COLO668 (cell line): ENCODE measurements at regions not wholly inside any gene's neighbourhood (a gene's known extent, or its start where the extent isn't known, plus 50 kb on each side); places are given as distances from the start of the nearest gene placed in this dataset.

ENCODE experiments used
- DNase-seq: peaks from one replicate; lab custom pipeline; 2025; ENCODE audit not compliant: unreplicated experiment; lab: John Stamatoyannopoulos, UW

- DNase-seq, result no peak
Measured at GRCh38 chr4:148778980-148779675, 336.9 kb upstream of the NR3C2 start.

GRCh38 chr4:148776941-148777340, 334.7 kb upstream of the NR3C2 start:
- DNase-seq, result no peak

DNA sequence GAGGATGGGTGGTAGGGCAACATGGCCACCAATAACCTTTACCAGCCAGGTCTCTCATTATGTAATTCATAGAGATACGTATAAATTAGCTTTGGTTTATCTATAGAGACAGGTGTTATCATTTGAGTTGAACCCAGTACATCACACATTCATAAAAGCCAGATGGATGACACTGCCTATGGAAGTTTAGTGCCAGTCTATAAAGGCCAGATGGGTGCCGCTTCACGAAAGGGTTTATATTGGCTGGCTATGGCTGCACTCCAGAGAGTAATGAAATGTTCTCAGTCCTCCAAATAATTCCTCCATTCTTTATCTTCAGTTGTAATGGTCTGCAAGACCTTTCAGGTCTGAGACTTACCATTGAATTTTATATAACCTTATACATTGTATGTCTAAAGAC, 331.9 kb upstream of the NR3C2 start:
- DNase-seq, result no peak

DNA sequence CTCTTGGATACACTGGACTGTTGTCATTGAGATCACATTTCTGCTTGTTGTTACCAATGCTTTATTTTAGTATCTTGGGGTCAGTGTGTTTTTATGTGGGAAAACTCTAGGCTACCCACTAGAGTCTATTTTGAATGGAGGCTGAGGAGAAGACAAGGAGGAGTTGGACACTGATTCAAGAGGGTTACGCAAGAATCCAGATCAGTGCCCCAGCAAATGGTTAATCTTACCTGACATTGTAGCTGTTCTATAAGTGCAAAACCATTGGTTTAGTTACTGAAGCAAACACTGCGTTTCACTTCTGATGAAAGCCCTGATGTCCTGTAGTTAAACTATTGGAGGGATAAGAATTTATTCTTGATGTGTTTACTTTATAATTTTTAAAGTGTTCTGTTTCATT, 331.1 kb upstream of the NR3C2 start:
- DNase-seq, result no peak

- DNase-seq, result no peak
Measured at GRCh38 chr4:148770848-148771247, 328.6 kb upstream of the NR3C2 start.

GRCh38 chr4:148770377-148770776, 328.2 kb upstream of the NR3C2 start:
- DNase-seq, result no peak

DNA sequence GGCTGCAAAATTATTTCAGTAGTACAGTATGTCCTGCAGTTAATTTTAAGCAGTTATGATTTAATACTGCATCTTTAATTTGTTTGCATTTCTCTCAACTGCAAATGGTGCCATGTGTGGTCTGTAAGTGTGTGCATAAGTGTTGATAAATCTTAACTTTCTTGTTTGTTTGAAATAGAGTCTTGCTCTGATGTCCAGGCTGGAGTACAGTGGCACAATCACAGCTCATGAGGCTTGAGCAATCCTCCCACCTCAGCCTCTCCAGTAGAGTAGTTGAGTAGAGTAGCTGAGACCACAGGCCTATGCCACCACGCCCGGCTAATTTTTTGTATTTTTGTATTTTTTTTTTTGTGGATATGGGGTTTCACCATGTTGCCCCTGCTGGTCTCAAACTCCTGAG, 322.5 kb upstream of the NR3C2 start:
- no peak for DNase-seq

GRCh38 chr4:148757171-148757570, 315.0 kb upstream of the NR3C2 start:
- no peak for DNase-seq

- DNase-seq, result no peak
Measured at GRCh38 chr4:148749403-148749802, 307.2 kb upstream of the NR3C2 start.

DNA sequence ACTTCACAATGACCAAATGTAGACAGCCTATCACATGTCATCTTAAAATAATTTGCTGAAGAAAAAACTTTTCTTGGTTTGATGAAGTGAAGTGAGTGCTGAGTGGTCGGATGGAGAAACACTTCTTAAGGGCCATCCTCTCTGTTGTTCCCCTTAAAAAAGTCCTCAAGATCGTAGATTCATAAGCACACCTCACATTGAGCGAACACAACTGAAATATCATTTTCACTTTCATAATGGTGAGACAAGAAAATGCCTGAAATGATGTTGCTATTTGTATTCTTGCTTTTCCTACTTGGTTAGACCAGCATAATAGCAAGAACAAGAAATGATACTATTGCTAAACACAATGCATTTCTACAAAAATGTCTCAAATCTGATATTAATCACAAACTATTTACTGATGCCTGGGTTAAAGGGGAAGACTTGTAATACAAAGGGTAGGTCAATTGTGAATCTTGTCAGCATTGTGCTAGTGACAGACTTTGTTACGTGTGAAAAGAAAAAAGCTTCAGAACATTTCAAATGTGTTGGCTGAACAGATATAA, 305.6 kb upstream of the NR3C2 start:
- no peak for DNase-seq

DNA sequence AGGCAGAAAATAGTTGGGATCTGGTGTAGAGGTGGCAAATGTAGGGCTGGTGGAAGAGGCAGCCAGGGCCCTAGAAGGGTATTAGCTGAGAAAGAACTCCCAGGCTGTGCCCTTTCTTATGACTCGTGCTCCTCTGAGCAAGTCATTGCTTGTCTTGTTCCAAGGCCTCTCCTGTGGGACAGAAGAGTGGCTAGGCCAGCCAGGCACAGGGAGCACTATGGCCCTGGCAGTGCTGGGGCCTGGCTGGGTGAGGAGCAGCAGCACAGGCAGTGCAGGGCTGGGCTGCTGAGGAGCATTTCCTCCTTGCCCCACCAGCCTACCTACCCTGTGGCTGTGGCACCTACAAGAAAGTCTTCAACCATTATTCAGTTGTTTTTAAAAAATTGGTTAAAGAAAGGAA, 298.5 kb upstream of the NR3C2 start:
- DNase-seq, result no peak

DNA sequence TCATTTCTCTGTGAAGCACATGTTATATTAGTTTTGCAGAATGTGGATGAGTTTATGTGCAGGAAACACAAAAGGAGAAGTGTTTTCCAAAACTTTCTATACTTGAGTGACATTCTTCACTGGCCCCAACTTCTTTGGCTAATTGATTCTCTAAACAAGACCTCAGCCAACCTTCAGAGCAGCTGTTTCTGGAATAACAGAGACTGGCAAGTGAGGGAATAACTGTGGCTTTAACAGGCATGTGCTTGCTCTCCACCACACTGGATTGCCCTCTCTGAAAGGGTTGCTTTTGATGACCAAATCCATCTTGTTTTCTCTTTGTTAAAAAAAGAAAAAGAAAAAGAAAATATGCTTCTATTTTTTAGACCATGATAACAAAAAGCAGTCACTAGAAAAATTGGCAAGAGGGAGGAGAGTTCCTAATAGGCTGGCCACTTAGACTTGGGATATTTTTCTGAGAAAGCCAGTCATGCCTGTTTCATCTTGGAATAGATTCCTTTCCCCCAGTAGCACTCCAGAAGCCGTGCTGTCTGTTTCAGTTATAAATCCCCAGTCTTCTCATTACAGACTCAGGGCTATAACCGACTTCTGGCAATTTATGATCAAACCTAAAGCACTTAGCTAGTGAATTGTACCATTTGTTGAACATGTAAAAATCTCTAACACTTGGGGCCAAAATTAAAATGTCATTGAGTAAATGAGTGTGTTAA, 295.0 kb upstream of the NR3C2 start:
- DNase-seq, result no peak

DNA sequence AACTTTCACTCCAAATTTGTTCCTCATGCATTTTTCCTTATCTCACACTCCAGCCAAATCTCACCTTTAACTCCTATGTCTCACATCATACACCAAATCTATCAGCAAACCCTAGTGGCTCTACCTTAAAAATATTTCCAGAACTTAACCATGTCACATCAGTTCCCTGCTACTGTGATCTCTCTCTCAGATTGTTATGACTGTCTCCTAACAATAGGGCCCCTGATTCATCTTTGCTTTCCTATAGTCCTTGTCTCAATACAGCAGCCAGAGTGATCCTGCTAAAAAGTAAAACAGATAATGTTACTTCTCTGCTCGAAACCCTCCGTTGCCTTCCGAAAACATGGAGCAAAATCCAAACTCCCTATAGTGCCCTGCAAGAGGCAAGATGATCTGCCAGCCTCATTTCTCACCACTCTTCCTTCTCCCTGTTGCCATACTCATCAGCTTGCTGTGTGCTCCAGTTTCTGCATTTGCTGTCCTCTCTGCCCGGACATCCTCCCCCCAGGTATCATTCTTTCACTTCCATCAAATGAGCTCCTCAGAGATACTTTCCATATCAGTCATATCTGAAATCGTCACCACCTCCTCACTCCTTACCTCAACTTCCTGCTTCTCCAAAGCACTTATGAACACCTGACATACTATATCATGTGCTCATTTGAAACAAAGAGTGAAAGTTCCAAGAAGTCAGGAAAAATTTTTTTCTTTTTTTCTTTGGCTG, 293.4 kb upstream of the NR3C2 start:
- no peak for DNase-seq

DNA sequence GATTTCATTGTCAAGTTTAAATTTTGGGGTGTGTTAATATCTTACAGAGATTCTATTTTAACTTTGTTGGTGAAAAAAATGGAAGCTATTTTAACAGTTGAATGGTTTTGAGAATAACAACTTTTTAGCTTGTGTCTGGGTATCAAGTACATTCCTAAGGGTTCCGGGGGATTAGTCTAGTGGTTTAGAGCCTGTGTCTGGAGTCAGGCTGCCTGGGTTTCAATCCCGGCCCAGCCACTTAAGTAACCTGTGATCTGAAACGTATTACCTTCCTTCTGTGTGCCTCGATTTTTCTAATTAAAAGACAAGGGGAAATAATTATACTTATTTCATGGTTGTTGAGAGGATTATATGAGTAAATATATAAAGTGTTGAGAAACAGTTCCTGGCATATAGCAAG, 288.6 kb upstream of the NR3C2 start:
- DNase-seq, result no peak

DNA sequence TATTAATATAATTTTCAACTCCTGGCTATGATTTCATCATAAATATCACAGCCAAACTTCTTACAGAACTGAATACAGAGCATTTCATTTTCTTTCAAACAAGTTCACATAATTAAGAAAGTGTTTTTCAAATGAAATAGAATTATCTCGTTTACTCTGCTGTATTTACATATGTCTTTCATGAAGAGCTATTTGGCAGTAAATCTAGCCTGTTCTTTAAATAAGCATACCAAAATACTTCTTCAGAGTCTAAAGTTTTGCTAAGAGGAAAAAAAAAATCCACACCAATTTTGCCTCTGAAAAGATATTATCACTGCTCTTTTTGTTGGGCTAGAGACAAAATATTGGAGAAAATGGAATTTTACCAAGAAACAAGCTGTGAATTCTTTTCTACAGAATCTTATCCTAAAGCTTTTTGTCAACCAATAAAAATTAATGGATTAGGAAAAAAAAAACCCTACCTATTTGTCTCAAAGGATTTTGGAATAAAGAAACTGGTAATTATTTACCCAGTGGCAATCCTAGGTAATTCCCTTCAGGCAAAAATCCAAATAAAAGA, 287.9 kb upstream of the NR3C2 start:
- DNase-seq, result no peak

- no peak for DNase-seq
Measured at GRCh38 chr4:148717988-148718387, 275.8 kb upstream of the NR3C2 start.

- no peak for DNase-seq
Measured at GRCh38 chr4:148716431-148717052, 274.3 kb upstream of the NR3C2 start.

DNA sequence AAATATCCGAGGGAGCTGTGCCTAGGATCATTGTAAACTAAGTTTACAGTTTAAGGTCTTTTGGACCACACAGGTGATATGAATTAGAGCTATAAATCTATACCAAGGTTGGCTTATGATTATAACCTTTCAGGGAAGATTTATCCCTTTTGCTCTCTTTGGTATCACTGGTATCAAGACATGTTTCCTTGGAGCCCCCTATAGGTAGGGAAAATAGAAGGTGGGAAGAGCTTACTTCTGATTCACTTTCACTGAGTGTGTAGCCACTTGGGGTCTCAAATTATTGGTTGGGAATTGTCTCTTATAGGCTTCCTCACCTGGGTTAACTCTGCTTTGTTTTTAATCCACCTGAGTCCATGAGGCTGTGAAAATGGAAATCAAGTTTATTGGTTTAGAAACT, 262.1 kb upstream of the NR3C2 start:
- no peak for DNase-seq

- no peak for DNase-seq
Measured at GRCh38 chr4:148694702-148695101, 252.5 kb upstream of the NR3C2 start.

DNA sequence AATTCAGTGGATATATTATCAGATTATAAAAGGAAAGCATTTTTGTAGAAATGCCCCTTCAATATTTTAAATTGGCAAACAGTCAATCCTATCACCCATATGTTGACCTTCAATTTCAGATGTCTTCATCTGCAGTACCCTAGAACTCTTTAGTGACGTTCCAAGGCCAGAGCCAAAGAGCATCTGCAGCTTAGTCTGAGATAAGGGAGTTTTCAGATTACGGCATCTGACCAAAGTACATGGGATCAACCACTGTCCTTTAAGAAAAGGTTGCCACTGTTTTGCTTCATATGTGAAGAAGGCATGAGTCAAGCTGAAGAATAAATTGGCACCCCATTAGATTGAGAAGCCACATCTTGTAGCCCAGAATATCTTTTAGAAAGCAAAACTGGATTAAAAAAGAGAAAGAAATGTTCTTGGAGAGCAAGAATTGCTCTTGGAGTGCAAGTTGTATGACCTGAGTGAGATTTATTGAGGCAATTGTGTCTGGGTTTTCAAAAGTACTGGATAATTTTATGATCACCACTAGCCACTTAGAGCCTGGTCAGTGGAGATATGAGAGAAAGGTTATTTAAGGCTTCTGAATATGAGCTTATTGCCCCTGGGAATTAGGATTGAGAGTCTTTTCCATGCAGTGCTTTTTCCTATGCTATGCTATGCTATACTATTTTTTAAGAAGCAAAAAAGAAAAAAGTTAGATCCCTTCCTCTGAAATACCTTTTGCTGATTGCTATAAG, 251.9 kb upstream of the NR3C2 start:
- no peak for DNase-seq
